Sigmoid colon (tissue), 6 donors: ENCODE measurements at regions not wholly inside any gene's neighbourhood (a gene's known extent, or its start where the extent isn't known, plus 50 kb on each side); places are given as distances from the start of the nearest gene placed in this dataset.

ENCODE experiments used
- DNase-seq: peaks from one replicate; pipeline ENCODE4 v3.0.0-alpha.2; 2019
- H3K27ac ChIP-seq, 4 donors: fragments of 200-600 bp; sonication (generic); one replicate each; pipeline ENCODE4 v1.5.1; 2016 to 2019; ENCODE audit warnings: mild to moderate bottlenecking in 1 of 4
- H3K27me3 ChIP-seq, 3 donors: fragments of 200-600 bp; sonication (generic); one replicate each; pipeline ENCODE4 v1.5.1; 2019; ENCODE audit warnings: mild to moderate bottlenecking in 1 of 3
- H3K36me3 ChIP-seq, 4 donors: fragments of 200-600 bp; sonication (generic); one replicate each; pipeline ENCODE4 v1.5.1; 2016 to 2019
- H3K4me1 ChIP-seq, 4 donors: fragments of 200-600 bp; sonication (generic); one replicate each; pipeline ENCODE4 v1.5.1; 2017 to 2019
- H3K4me3 ChIP-seq, 4 donors: fragments of 200-600 bp; sonication (generic); one replicate each; pipeline ENCODE4 v1.5.1; 2017 to 2019; ENCODE audit warnings: mild to moderate bottlenecking in 2 of 4, moderate library complexity in 1 of 4
- H3K9me3 ChIP-seq, 4 donors: fragments of 200-600 bp in 3 of 4; sonication (generic) in 3 of 4; one replicate each; pipeline versions ENCODE4 v1.5.1 to v1.6.1; 2013 to 2019
- EP300 ChIP-seq, 4 donors: sonication (generic); formaldehyde crosslinking; IDR thresholded peaks; one replicate each; pipeline ENCODE4 v1.6.1; 2017; ENCODE audit warnings: antibody characterized with exemption in 4 of 4
- POLR2A ChIP-seq, 2 donors: fragments of 450-650 bp; IDR thresholded peaks; one replicate each; pipeline ENCODE4 v1.6.1; 2016; ENCODE audit warnings: antibody characterized with exemption in 2 of 2, mild to moderate bottlenecking in 2 of 2, moderate library complexity in 2 of 2
- POLR2AphosphoS5 ChIP-seq, 4 donors: sonication (generic); formaldehyde crosslinking; IDR thresholded peaks; one replicate each; pipeline ENCODE4 v1.6.1; 2017; ENCODE audit warnings: antibody characterized with exemption in 4 of 4
- WGBS, 2 donors: extraction: QIAGEN DNeasy Blood & Tissue Kit; methylation state at CpG; one replicate each; pipeline ENCODE4 v1.1.7; 2013; 5-methylcytosine and 5-hydroxymethylcytosine counted together
- intact Hi-C: fragments of 100-400 bp; cut with DNase I; formaldehyde crosslinking; loops from one replicate; pipeline ENCODE4 v1.15.1; 2023
- TF ChIP-seq, protein P1 (sequence below), 4 experiments: fragments of 450-650 bp in 3 of 4; fragments of 200-600 bp in 1 of 4; IDR thresholded peaks; one replicate each; pipeline ENCODE4 v1.5.1; 2016 to 2019; ENCODE audit warnings: antibody characterized with exemption in 4 of 4, mild to moderate bottlenecking in 3 of 4, moderate library complexity in 2 of 4
- donor health status: healthy with polysubstance abuse.
- donor health status: healthy.

DNA sequence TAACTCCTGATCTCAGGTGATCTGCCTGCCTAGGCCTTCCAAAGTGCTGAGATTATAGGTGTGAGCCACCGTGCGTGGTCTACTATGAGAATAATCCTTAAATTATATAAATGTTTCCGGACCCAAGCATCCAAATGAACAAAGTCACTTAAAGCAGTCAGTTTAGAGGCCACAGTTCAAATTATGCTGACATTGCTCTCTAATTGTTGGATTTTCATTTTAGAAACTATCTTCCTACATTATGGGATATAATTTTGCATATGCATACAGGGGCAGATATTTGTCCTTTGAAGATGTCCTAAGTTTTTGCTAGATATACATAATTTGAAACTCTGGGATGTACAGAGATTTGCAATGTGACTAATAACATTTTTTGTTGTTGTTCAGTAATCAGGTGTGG lies 390.1 kb downstream of the RND3 start:
- no peaks in the 10 kb centered on the region for H3K4me1 ChIP-seq
- intact Hi-C loops = no loop called here
- H3K4me3 ChIP-seq = no peak overlapping the region
- WGBS, 2 donors = 87 to 92% methylated on average over 3 of the region's 3 CpGs
- DNase-seq = no peak
- H3K9me3 ChIP-seq = no peaks in the 10 kb centered on the region
- no peaks in the 10 kb centered on the region for H3K36me3 ChIP-seq
- no peaks in the 10 kb centered on the region for H3K27me3 ChIP-seq
- TF ChIP-seq POLR2A (IDR thresholded peaks at IDR 0.05) = no peak
- no peak for TF ChIP-seq EP300 (IDR thresholded peaks at IDR 0.05)
- TF ChIP-seq, protein P1, sequence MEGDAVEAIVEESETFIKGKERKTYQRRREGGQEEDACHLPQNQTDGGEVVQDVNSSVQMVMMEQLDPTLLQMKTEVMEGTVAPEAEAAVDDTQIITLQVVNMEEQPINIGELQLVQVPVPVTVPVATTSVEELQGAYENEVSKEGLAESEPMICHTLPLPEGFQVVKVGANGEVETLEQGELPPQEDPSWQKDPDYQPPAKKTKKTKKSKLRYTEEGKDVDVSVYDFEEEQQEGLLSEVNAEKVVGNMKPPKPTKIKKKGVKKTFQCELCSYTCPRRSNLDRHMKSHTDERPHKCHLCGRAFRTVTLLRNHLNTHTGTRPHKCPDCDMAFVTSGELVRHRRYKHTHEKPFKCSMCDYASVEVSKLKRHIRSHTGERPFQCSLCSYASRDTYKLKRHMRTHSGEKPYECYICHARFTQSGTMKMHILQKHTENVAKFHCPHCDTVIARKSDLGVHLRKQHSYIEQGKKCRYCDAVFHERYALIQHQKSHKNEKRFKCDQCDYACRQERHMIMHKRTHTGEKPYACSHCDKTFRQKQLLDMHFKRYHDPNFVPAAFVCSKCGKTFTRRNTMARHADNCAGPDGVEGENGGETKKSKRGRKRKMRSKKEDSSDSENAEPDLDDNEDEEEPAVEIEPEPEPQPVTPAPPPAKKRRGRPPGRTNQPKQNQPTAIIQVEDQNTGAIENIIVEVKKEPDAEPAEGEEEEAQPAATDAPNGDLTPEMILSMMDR (IDR thresholded peaks at IDR 0.05) = no peak
- no peak for TF ChIP-seq POLR2AphosphoS5 (IDR thresholded peaks at IDR 0.05)
- no peak overlapping the region for H3K27ac ChIP-seq

GRCh38 chr2:150095361-150096095 lies 391.9 kb downstream of the RND3 start:
- H3K4me1 ChIP-seq = no peaks in the 10 kb centered on the region
- no peaks in the 10 kb centered on the region for H3K27me3 ChIP-seq
- H3K4me3 ChIP-seq = no peak overlapping the region
- TF ChIP-seq POLR2A (IDR thresholded peaks at IDR 0.05) (no peak), EP300 (IDR thresholded peaks at IDR 0.05) (no peak), POLR2AphosphoS5 (IDR thresholded peaks at IDR 0.05) (no peak)
- TF ChIP-seq, protein P1 (IDR thresholded peaks at IDR 0.05) = no peak
- no peak overlapping the region for H3K27ac ChIP-seq
- intact Hi-C loops = no loop called here
- WGBS, 2 donors = 61 to 67% methylated on average over 3 of the region's 3 CpGs
- no peaks in the 10 kb centered on the region for H3K9me3 ChIP-seq
- no peak for DNase-seq
- no peaks in the 10 kb centered on the region for H3K36me3 ChIP-seq

- intact Hi-C loops = no loop called here
- H3K4me1 ChIP-seq = no peaks in the 10 kb centered on the region
- H3K27me3 ChIP-seq = no peaks in the 10 kb centered on the region
- H3K27ac ChIP-seq = no peak overlapping the region
- no peak for DNase-seq
- no peaks in the 10 kb centered on the region for H3K36me3 ChIP-seq
- no peak overlapping the region for H3K4me3 ChIP-seq
- no peak for TF ChIP-seq EP300 (IDR thresholded peaks at IDR 0.05)
- TF ChIP-seq, protein P1 (IDR thresholded peaks at IDR 0.05) = no peak
- no peak for TF ChIP-seq POLR2AphosphoS5 (IDR thresholded peaks at IDR 0.05)
- no peak for TF ChIP-seq POLR2A (IDR thresholded peaks at IDR 0.05)
- 92 to 93% methylated on average over 4 of the region's 4 CpGs for WGBS, 2 donors
- H3K9me3 ChIP-seq = no peaks in the 10 kb centered on the region
Measured at GRCh38 chr2:150091846-150092245, 395.6 kb downstream of the RND3 start.

GRCh38 chr2:150090031-150090430 lies 397.4 kb downstream of the RND3 start:
- Histone ChIP-seq H3K27me3 (no peaks in the 10 kb centered on the region), H3K4me1 (no peaks in the 10 kb centered on the region), H3K9me3 (peaks cover 0 to 2% (median 0%) of the 10 kb centered on the region in 4 donors), H3K36me3 (no peaks in the 10 kb centered on the region), H3K4me3 (no peak overlapping the region), H3K27ac (no peak overlapping the region)
- TF ChIP-seq, protein P1 (IDR thresholded peaks at IDR 0.05) = no peak
- TF ChIP-seq EP300 (IDR thresholded peaks at IDR 0.05) = no peak
- no peak for TF ChIP-seq POLR2A (IDR thresholded peaks at IDR 0.05)
- no peak for TF ChIP-seq POLR2AphosphoS5 (IDR thresholded peaks at IDR 0.05)
- intact Hi-C loops = no loop called here
- WGBS, 2 donors = 88 to 92% methylated on average over 1 of the region's 1 CpG
- no peak for DNase-seq

DNA sequence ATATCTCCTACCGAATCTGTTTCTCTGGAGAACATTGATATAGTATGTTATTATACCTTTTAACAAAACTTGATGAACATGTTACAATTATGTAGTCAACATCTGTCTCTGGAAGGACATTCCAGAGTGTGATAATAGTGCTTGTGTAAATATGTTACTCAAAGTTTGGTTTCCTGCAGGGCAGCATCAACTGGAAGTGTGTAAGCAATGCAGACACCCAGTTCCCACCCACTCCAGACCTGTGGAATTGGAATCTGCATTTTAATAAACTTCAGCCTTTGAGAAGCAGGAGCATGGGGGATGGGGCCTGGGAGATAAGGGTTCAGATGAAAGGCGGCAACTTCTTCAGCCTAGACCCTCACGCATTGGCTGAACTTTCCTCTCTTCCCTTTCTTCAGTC lies 398.9 kb downstream of the RND3 start:
- Histone ChIP-seq H3K36me3 (no peaks in the 10 kb centered on the region), H3K27me3 (no peaks in the 10 kb centered on the region), H3K4me3 (no peak overlapping the region), H3K9me3 (peaks cover 0 to 2% (median 0%) of the 10 kb centered on the region in 4 donors), H3K4me1 (no peaks in the 10 kb centered on the region), H3K27ac (no peak overlapping the region)
- no peak for DNase-seq
- TF ChIP-seq EP300 (IDR thresholded peaks at IDR 0.05) = no peak
- no peak for TF ChIP-seq POLR2AphosphoS5 (IDR thresholded peaks at IDR 0.05)
- TF ChIP-seq POLR2A (IDR thresholded peaks at IDR 0.05) = no peak
- TF ChIP-seq, protein P1 (IDR thresholded peaks at IDR 0.05) = no peak
- intact Hi-C loops = no loop called here
- 81 to 85% methylated on average over 3 of the region's 3 CpGs for WGBS, 2 donors
